Limb (tissue), 2 donors: ENCODE measurements at regions not wholly inside any gene's neighbourhood (a gene's known extent, or its start where the extent isn't known, plus 50 kb on each side); places are given as distances from the start of the nearest gene placed in this dataset.
"Not testable (repeated sequence)": the region's sequence is repeated elsewhere in the genome, so short reads cannot be mapped to it uniquely, and the experiment has no call there.

Experiments used
- DNase-seq, 2 donors: peaks; one replicate each; pipeline ENCODE4 v3.0.0-alpha.2; 2016; ENCODE audit errors: extremely low spot score in 2 of 2

- no peak for DNase-seq
These were observed 152.6 kb upstream of the SEMA6A start for GRCh38 chr5:116727248-116727647.

- not testable (repeated sequence) for DNase-seq
These were observed 151.6 kb upstream of the SEMA6A start for GRCh38 chr5:116726180-116726579.

- no peak for DNase-seq
These were observed 150.3 kb upstream of the SEMA6A start for GRCh38 chr5:116724971-116725370.

GRCh38 chr5:116722651-116723050 is 148.0 kb upstream of the SEMA6A start:
- DNase-seq, result no peak

DNA sequence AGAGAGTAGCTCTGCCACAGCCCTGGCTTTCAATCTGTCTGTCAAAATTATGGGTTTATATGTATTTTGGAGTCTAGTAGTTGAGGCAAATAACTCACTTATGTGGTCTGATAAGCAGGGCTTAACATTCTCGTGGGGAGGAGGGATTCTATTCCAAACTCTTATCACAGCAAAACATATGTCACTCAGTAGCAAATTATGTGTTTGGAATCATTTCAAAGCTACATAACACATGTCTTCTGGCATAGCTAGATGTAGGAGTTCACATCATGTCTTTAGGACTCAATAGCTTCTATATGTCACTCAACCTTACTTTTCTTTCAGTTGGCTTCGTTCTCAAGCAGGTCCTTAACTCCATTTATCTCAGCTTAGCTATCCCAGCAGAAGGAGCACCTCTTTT is 144.5 kb upstream of the SEMA6A start:
- no peak for DNase-seq

GRCh38 chr5:116718317-116718716 is 143.7 kb upstream of the SEMA6A start:
- DNase-seq, result no peak

- DNase-seq, result no peak
These were observed 134.5 kb upstream of the SEMA6A start for GRCh38 chr5:116709082-116709481.

DNA sequence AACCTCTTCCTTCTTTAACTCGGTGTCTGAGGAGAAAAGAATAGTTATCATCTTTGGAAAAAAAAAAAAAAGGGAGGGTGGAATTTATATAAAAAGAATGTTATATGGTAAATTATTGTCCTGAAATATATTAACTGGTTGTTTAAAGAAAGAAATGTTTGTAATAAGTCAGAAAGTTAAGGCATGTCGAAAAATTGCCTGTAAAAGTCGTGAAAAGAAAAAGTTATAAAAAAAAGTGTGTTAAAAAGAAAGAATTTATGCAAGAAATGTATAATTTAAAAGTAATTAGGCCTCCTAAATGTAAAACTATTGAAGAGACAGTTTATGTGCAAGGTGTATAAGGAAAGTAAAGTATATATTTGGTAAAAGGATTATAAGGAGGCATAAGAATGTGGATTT is 130.5 kb upstream of the SEMA6A start:
- DNase-seq, result not testable (repeated sequence)

DNA sequence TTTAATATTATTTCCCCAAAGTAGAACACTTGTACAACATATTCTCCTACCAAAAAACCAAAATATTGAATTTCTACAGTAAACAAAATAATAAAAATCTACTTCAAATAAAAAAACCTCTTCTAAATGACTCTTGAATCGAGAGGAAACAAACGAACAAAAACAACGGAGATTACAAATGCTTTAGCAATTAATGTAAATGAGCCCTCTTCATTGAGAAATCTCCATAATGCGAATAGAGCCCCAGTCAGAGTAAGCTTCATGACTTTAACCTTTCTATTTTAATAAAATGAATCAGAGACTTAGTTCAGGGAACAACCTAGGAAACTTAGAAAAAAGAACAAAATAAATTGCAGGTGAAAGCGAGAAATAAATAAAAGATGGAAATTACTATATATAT is 129.3 kb upstream of the SEMA6A start:
- no peak for DNase-seq

DNA sequence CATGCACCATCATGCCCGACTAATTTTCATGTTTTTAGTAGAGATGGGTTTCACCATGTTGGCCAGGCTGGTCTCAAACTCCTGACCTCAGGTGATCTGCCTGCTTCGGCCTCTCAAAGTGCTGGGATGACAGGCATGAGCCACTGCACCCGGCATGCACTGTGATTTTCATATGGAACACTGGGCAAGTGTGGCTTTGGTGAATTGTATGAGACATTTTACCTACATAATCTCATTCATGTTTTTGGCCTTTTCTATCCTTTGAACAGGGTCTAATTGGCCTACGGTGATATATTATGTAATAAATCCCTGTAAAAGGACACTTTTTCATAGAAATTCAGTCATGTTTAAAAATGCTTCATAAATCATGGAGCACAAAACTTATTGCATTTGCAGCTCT is 128.7 kb upstream of the SEMA6A start:
- DNase-seq, result no peak

DNA sequence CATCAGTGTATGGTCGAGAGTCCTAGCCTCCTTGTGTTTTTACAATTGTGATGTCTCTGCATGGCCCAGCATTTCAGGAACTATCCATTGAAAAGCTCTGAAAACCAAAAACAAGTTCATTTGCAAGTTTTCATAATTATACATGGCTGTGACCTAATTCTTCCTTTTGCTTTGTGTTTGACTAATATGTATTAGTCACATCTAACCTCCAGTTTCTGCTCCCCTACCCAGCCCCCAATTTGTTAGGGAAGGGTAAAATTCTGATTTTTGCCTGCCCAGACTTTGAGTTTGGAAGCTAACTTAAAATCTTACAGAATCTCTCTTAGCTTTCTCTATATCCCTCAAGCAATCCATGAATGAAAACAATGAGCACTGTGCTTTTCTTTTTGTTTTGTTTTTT is 128.2 kb upstream of the SEMA6A start:
- DNase-seq, result no peak

GRCh38 chr5:116699332-116699731 is 124.7 kb upstream of the SEMA6A start:
- DNase-seq, result no peak

DNA sequence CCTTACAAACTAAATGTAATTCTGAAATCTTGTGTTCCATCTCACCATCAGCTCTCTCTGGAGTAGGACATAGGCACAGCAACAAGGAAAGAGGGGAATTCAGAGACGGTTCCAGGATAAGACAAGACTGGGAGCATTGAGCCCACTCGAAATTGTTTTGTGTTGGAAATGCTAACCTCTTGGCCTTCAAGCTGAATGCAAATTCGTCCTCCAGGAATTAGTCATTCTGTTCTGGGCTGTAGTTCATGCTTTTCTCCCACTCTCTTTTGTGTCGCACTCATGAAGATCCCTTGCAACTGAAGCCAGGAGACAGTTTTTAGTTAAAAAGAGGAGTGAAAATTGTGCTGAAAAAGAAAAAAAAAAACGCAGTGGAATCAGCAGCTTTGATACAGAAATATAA is 121.7 kb upstream of the SEMA6A start:
- DNase-seq, result no peak

DNA sequence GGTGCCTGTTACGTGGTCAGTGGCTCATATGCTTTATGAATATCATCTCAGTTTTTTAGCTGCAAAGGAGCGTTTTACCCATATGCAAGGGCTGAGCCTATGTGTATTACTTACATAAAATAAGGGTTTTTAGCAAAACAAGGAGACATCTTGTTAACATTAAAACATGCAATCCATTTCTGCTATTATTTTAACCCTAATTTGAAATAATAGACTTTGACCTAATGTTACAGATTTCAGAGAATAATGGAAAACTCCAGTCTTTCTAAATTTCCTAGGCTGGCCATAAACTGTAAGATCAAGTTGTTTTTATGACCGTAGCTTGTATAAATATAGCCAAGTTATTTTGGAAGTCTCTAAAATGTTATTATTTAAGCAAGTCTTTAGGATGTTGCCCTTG is 121.1 kb upstream of the SEMA6A start:
- no peak for DNase-seq

- no peak for DNase-seq
These were observed 111.8 kb upstream of the SEMA6A start for GRCh38 chr5:116686438-116686837.

DNA sequence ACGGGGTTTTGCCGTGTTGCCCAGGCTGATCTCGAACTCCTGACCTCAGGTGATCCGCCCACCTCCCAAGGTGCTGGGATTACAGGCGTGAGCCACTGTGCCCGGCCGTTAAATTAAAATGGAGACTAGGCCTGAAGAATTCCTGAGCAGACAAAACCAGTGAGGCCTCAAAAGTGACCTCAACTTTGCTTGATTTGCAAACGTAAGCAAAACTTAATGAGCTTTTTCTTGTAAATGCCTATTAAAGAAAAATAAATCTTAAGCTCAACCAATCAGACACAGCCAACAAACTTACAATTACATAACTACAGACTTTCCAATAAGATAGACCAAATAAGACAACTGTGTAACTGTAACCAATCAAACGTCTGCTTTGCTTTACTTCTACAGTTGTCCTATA is 111.3 kb upstream of the SEMA6A start:
- DNase-seq, result no peak

DNA sequence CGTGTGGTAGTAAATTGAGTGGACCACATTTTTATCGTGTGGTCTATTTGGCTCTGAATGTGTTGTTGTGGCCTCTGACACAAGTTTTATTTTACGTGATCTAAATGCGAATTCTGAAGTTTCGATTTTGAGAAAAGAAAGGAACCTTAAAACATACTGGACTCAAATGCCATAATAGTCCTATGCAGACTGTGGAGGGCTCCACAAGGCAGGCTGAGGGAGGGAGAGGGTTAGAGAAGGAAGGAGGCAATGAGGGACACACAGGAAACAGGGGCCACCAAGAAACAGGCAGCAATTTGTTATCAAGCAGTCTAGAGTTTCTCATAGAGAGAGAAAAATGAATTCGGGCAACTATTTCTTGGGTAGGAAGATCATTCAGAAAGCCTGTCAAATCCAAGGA is 110.4 kb upstream of the SEMA6A start:
- DNase-seq, result no peak

DNA sequence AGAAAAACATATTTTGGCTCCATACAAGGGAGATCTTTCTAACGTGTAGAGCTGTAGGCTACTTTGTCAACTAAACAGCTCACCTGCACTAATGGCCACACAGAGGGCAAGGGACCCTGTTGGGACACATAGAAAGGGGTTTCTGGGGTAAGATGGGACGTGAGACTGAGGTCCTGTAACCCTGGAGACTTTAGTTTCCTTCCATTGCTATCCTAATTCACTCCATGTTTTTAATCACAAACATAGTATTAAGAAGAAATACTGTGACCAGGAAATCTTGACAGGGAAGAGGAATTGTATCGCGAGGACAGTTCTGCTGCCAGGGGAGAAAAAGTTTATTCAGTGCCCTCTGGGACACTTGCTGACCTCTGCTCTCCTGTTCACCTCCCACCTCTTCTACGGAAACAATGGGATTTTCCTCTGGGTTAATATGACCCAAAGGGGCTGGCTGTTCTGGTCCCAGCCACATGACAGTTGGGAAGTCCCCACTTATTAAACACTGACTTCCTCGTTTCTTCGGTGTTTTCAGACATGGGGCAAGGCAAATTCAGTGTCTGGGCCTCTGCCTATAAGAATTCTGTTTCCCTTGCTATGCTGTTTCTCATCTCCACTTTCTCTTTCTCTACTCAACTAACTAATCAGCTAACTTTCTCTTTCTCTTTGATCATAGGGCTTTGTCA is 106.9 kb upstream of the SEMA6A start:
- DNase-seq, result no peak

DNA sequence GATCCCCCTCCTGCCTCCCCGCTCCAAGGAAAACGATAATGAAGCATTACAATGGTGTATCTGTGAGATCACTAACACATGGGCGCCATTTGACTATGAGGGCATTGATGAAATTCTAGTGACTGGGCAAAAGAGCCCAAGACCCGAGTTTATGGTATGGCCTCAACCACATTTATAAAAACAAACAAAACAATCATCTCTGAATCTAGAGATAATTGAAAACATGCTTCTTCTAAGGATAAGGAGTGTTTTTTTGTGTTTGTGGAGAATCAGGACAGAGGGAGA is 100.9 kb upstream of the SEMA6A start:
- no peak for DNase-seq

DNA sequence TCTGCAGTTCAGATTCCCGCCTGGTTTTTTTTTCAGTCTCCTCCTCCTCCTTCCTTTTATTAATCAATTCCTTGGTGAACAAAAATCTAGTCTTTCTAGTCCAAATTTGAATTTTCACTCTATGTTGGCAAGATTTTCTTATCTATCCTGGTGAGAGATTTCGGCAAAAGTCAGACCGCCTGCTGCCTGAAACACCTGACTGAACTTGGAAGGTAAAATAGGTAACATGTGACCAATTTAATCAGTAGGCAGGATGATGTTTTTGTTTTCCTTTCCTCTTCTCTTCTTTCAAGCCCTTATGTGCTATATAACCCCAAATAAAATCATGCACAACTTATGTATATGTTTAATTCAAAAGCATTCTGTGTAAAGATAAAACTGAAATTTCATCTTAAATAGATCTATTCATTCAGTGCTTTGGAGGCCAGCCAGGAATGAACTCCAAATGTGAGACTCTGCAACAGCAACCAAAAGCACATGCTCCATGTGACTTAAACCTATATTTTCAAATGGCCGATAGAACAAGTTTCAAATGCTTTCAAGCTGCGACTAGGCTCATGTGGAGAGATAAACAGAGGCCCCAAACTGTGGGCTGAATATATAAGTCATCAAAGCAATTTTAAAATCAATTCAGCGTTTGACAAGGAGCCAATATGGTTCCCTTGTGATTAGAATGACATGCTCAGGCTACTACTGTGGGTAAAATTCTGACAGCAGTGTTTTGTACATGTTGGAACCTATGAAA is 100.4 kb upstream of the SEMA6A start:
- DNase-seq, result peak in 1 of 2 donors; percentile 55

GRCh38 chr5:116673453-116673852 is 98.8 kb upstream of the SEMA6A start:
- DNase-seq, result no peak

DNA sequence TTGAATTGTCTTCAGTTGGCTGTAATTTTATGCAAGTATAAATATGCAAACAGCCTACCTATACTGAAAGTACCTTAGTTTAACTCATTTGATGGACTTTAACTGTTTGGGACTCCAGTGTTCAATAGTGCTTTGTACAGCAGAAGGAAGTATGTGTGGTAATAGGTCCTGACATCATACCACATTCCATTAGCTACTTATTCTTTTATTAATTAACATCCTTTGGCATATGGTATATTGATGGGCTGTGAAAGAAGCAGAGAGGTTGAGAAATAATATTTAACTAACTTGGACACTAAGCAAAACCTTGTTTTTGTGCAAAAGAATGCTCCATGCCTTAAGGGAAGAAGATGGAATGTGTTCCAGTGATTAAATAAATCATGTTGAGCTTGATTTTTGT is 97.6 kb upstream of the SEMA6A start:
- no peak for DNase-seq

DNA sequence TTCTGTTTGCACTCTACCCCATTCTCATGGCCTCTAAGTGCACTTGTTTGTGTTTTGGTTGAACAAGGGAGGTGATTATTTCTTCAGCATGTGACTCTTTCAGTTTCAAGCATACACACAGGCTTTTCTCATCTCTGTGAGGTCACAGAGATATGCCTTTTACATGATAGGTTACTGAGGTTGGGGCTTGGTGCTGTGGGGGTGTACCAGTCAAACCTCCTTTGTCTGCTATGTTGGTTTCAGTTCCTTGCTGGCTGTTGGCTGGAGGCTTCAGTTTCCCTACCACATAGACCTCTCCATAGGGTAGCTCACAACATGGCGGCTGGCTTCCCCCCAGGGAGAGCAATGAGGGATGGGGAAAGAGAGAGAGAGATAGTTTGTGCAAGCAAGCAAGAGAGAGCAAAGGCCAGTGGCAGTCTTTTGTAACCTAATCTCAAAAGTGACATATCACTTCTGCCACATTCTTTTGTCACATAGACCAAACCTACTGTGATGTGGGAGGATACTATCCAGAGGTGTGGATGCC is 96.7 kb upstream of the SEMA6A start:
- DNase-seq, result no peak
